ENCODE measurements at regions not wholly inside any gene's neighbourhood (a gene's known extent, or its start where the extent isn't known, plus 50 kb on each side); places are given as distances from the start of the nearest gene placed in this dataset.
"Not testable (repeated sequence)": the region's sequence is repeated elsewhere in the genome, so short reads cannot be mapped to it uniquely, and the experiment has no call there.

- DNase-seq (ENCODE audit: low read depth): no peak
These were observed 163.2 kb upstream of the FOXF1 start for GRCh38 chr16:86347090-86347489.

- no peak for DNase-seq (ENCODE audit: low read depth)
These were observed 162.3 kb upstream of the FOXF1 start for GRCh38 chr16:86347916-86348555.

GRCh38 chr16:86349338-86349900, 160.9 kb upstream of the FOXF1 start:
- no peak for DNase-seq (ENCODE audit: low read depth)

- DNase-seq (ENCODE audit: low read depth): no peak
These were observed 160.0 kb upstream of the FOXF1 start for GRCh38 chr16:86350289-86350688.

- no peak for DNase-seq (ENCODE audit: low read depth)
These were observed 159.1 kb upstream of the FOXF1 start for GRCh38 chr16:86351041-86351784.

- DNase-seq (ENCODE audit: low read depth): not testable (repeated sequence)
These were observed 158.6 kb upstream of the FOXF1 start for GRCh38 chr16:86351785-86352139.

- DNase-seq (ENCODE audit: low read depth): no peak
These were observed 157.2 kb upstream of the FOXF1 start for GRCh38 chr16:86353148-86353547.

GRCh38 chr16:86353948-86354347, 156.4 kb upstream of the FOXF1 start:
- DNase-seq (ENCODE audit: low read depth): no peak

- no peak for DNase-seq (ENCODE audit: low read depth)
These were observed 155.4 kb upstream of the FOXF1 start for GRCh38 chr16:86354641-86355513.

GRCh38 chr16:86355531-86355930, 154.8 kb upstream of the FOXF1 start:
- DNase-seq (ENCODE audit: low read depth): no peak

GRCh38 chr16:86355951-86356350, 154.4 kb upstream of the FOXF1 start:
- no peak for DNase-seq (ENCODE audit: low read depth)

- no peak for DNase-seq (ENCODE audit: low read depth)
These were observed 153.5 kb upstream of the FOXF1 start for GRCh38 chr16:86356804-86357203.

GRCh38 chr16:86357303-86357702, 153.0 kb upstream of the FOXF1 start:
- DNase-seq (ENCODE audit: low read depth): no peak

- DNase-seq (ENCODE audit: low read depth): no peak
These were observed 152.4 kb upstream of the FOXF1 start for GRCh38 chr16:86357950-86358349.

GRCh38 chr16:86359571-86359970, 150.8 kb upstream of the FOXF1 start:
- DNase-seq (ENCODE audit: low read depth): no peak

GRCh38 chr16:86362155-86362849, 148.0 kb upstream of the FOXF1 start:
- DNase-seq (ENCODE audit: low read depth): no peak

- no peak for DNase-seq (ENCODE audit: low read depth)
These were observed 147.3 kb upstream of the FOXF1 start for GRCh38 chr16:86363057-86363490.

- DNase-seq (ENCODE audit: low read depth): no peak
These were observed 146.3 kb upstream of the FOXF1 start for GRCh38 chr16:86363836-86364618.

GRCh38 chr16:86364653-86365380, 145.5 kb upstream of the FOXF1 start:
- no peak for DNase-seq (ENCODE audit: low read depth)

- DNase-seq (ENCODE audit: low read depth): no peak
These were observed 144.6 kb upstream of the FOXF1 start for GRCh38 chr16:86365513-86366273.

All from HS-5 (cell line).